ENCODE measurements at regions not wholly inside any gene's neighbourhood (a gene's known extent, or its start where the extent isn't known, plus 50 kb on each side); places are given as distances from the start of the nearest gene placed in this dataset.
A peak's percentile ranks its signal among the peaks of the same experiment; 100 is the strongest.
"Not testable (repeated sequence)": the region's sequence is repeated elsewhere in the genome, so short reads cannot be mapped to it uniquely, and the experiment has no call there.

- peak; percentile 29 for DNase-seq (ENCODE audit: low read depth)
Measured at GRCh38 chr14:55847766-55848165, 267.8 kb downstream of the KTN1 start.

- DNase-seq (ENCODE audit: low read depth), result no peak
Measured at GRCh38 chr14:55848964-55849363, 269.0 kb downstream of the KTN1 start.

GRCh38 chr14:55849833-55850232 is 268.4 kb upstream of the PELI2 start:
- no peak for DNase-seq (ENCODE audit: low read depth)

GRCh38 chr14:55850825-55851241 is 267.4 kb upstream of the PELI2 start:
- peak; percentile 20 for DNase-seq (ENCODE audit: low read depth)

- DNase-seq (ENCODE audit: low read depth), result no peak
Measured at GRCh38 chr14:55851301-55851700, 266.9 kb upstream of the PELI2 start.

GRCh38 chr14:55851961-55852360 is 266.2 kb upstream of the PELI2 start:
- DNase-seq (ENCODE audit: low read depth), result no peak

- no peak for DNase-seq (ENCODE audit: low read depth)
Measured at GRCh38 chr14:55855751-55856150, 262.5 kb upstream of the PELI2 start.

GRCh38 chr14:55858604-55859003 is 259.6 kb upstream of the PELI2 start:
- no peak for DNase-seq (ENCODE audit: low read depth)

GRCh38 chr14:55861561-55861960 is 256.6 kb upstream of the PELI2 start:
- not testable (repeated sequence) for DNase-seq (ENCODE audit: low read depth)

GRCh38 chr14:55864890-55865655 is 253.1 kb upstream of the PELI2 start:
- DNase-seq (ENCODE audit: low read depth), result peak; percentile 8

- DNase-seq (ENCODE audit: low read depth), result no peak
Measured at GRCh38 chr14:55867311-55867710, 250.9 kb upstream of the PELI2 start.

- peak; percentile 4 for DNase-seq (ENCODE audit: low read depth)
Measured at GRCh38 chr14:55867719-55868118, 250.5 kb upstream of the PELI2 start.

- peak; percentile 7 for DNase-seq (ENCODE audit: low read depth)
Measured at GRCh38 chr14:55869397-55870049, 248.7 kb upstream of the PELI2 start.

GRCh38 chr14:55873169-55873568 is 245.0 kb upstream of the PELI2 start:
- no peak for DNase-seq (ENCODE audit: low read depth)

GRCh38 chr14:55874785-55875184 is 243.4 kb upstream of the PELI2 start:
- no peak for DNase-seq (ENCODE audit: low read depth)

GRCh38 chr14:55877942-55878341 is 240.3 kb upstream of the PELI2 start:
- DNase-seq (ENCODE audit: low read depth), result no peak

GRCh38 chr14:55881577-55882241 is 236.5 kb upstream of the PELI2 start:
- no peak for DNase-seq (ENCODE audit: low read depth)

- DNase-seq (ENCODE audit: low read depth), result no peak
Measured at GRCh38 chr14:55884819-55885218, 233.4 kb upstream of the PELI2 start.

- no peak for DNase-seq (ENCODE audit: low read depth)
Measured at GRCh38 chr14:55889124-55889523, 229.1 kb upstream of the PELI2 start.

GRCh38 chr14:55891692-55892091 is 226.5 kb upstream of the PELI2 start:
- DNase-seq (ENCODE audit: low read depth), result no peak

- DNase-seq (ENCODE audit: low read depth), result no peak
Measured at GRCh38 chr14:55892906-55893305, 225.3 kb upstream of the PELI2 start.

GRCh38 chr14:55893705-55894104 is 224.5 kb upstream of the PELI2 start:
- no peak for DNase-seq (ENCODE audit: low read depth)

- no peak for DNase-seq (ENCODE audit: low read depth)
Measured at GRCh38 chr14:55897031-55897430, 221.2 kb upstream of the PELI2 start.

Data from ELR (cell line).